SK-N-MC (cell line): ENCODE measurements at regions not wholly inside any gene's neighbourhood (a gene's known extent, or its start where the extent isn't known, plus 50 kb on each side); places are given as distances from the start of the nearest gene placed in this dataset.

Experiments used
- EZH2 ChIP-seq: fragments of 200-600 bp; sonication (generic); IDR thresholded peaks from one replicate; pipeline ENCODE4 v1.6.1; 2017; ENCODE audit warnings: antibody characterized with exemption
- FOXP2 ChIP-seq: optimal IDR thresholded peaks from 2 replicates; pipeline ENCODE3; 2011; ENCODE audit warnings: mild to moderate bottlenecking, moderate library complexity; ENCODE audit not compliant: insufficient read depth; ENCODE audit errors: extremely low read length, control extremely low read depth
- POLR2AphosphoS5 ChIP-seq: IDR thresholded peaks from 2 replicates; pipeline ENCODE4 v1.6.1; 2012; ENCODE audit warnings: mild to moderate bottlenecking, low read depth, low read length, borderline replicate concordance

DNA sequence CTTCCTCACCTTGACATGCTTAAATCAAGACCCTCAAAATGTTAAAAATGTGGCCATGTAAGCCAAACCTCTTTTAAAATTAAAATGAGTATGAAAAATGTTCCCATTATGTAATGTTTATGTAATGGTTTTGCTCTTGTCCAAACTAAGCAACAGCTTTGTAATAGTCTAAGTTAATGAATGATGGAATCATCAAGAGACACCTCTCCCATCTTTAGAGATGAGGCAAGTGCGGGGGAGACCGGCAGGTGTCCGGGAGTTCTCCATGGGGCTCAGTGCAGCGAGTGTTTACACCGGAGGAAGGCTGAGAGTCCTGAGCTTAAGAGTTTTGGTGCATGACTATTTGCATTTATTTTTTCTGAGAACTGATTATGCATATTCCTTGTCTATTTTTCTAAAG is 384.9 kb upstream of the RNF32 start:
- no peak for TF ChIP-seq POLR2AphosphoS5
- no peak for TF ChIP-seq EZH2
- no peak for TF ChIP-seq FOXP2
